ENCODE measurements at regions not wholly inside any gene's neighbourhood (a gene's known extent, or its start where the extent isn't known, plus 50 kb on each side); places are given as distances from the start of the nearest gene placed in this dataset.

DNA sequence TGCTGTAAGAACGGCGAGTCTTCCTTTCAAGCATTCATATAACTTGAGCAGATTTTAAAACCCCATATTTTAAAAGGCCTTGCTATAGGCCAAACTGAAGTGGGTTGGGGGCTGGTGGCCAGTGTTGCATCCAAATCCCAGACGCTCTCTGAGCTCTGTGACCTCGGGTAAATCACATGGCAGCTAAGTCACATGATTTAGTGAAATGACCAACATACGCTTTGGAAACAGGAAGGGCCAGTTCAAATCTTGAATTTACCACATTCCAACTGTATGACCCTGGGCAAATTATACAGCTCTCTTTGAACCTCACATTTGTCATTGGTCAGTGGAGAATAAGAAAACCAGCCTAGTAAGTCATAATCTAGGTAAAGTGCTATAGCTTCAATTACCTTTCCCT is 519.3 kb downstream of the HAPSTR1 start (continued):
- peak; percentile 9; the same call in 1 of the 2 replicates for TF ChIP-seq GMEB1 (CRISPR knock-in tag; IDR thresholded peaks at IDR 0.05)
- TF ChIP-seq, protein P1, sequence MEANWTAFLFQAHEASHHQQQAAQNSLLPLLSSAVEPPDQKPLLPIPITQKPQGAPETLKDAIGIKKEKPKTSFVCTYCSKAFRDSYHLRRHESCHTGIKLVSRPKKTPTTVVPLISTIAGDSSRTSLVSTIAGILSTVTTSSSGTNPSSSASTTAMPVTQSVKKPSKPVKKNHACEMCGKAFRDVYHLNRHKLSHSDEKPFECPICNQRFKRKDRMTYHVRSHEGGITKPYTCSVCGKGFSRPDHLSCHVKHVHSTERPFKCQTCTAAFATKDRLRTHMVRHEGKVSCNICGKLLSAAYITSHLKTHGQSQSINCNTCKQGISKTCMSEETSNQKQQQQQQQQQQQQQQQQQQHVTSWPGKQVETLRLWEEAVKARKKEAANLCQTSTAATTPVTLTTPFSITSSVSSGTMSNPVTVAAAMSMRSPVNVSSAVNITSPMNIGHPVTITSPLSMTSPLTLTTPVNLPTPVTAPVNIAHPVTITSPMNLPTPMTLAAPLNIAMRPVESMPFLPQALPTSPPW (CRISPR knock-in tag; IDR thresholded peaks at IDR 0.05) = no peak
- TF ChIP-seq KLF16 (IDR thresholded peaks at IDR 0.05) = no peak
- TF ChIP-seq ZNF589 (CRISPR knock-in tag; IDR thresholded peaks at IDR 0.05; ENCODE audit: low read depth) = 0 out of 2 replicates have a peak, but pooled peaks have one; percentile 38
- TF ChIP-seq ZEB2 (IDR thresholded peaks at IDR 0.05) = no peak
- no peak for TF ChIP-seq TCF7L2 (IDR thresholded peaks at IDR 0.05; ENCODE audit: low read depth, low read length)
- TF ChIP-seq ZNF699 (CRISPR knock-in tag; IDR thresholded peaks at IDR 0.05; ENCODE audit: insufficient replicate concordance) = no peak
- TF ChIP-seq RCOR1 (IDR thresholded peaks at IDR 0.05; ENCODE audit: borderline replicate concordance in 1 of 2, low read depth in 2 of 2, low read length in 2 of 2) = no peak
- TF ChIP-seq ZNF644 (tag; IDR thresholded peaks at IDR 0.05; ENCODE audit: low read depth) = 0 out of 2 replicates have a peak, but pooled peaks have one; percentile 17
- TF ChIP-seq, protein P2, sequence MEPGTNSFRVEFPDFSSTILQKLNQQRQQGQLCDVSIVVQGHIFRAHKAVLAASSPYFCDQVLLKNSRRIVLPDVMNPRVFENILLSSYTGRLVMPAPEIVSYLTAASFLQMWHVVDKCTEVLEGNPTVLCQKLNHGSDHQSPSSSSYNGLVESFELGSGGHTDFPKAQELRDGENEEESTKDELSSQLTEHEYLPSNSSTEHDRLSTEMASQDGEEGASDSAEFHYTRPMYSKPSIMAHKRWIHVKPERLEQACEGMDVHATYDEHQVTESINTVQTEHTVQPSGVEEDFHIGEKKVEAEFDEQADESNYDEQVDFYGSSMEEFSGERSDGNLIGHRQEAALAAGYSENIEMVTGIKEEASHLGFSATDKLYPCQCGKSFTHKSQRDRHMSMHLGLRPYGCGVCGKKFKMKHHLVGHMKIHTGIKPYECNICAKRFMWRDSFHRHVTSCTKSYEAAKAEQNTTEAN (CRISPR knock-in tag; IDR thresholded peaks at IDR 0.05) = no peak
- TF ChIP-seq, protein P3, sequence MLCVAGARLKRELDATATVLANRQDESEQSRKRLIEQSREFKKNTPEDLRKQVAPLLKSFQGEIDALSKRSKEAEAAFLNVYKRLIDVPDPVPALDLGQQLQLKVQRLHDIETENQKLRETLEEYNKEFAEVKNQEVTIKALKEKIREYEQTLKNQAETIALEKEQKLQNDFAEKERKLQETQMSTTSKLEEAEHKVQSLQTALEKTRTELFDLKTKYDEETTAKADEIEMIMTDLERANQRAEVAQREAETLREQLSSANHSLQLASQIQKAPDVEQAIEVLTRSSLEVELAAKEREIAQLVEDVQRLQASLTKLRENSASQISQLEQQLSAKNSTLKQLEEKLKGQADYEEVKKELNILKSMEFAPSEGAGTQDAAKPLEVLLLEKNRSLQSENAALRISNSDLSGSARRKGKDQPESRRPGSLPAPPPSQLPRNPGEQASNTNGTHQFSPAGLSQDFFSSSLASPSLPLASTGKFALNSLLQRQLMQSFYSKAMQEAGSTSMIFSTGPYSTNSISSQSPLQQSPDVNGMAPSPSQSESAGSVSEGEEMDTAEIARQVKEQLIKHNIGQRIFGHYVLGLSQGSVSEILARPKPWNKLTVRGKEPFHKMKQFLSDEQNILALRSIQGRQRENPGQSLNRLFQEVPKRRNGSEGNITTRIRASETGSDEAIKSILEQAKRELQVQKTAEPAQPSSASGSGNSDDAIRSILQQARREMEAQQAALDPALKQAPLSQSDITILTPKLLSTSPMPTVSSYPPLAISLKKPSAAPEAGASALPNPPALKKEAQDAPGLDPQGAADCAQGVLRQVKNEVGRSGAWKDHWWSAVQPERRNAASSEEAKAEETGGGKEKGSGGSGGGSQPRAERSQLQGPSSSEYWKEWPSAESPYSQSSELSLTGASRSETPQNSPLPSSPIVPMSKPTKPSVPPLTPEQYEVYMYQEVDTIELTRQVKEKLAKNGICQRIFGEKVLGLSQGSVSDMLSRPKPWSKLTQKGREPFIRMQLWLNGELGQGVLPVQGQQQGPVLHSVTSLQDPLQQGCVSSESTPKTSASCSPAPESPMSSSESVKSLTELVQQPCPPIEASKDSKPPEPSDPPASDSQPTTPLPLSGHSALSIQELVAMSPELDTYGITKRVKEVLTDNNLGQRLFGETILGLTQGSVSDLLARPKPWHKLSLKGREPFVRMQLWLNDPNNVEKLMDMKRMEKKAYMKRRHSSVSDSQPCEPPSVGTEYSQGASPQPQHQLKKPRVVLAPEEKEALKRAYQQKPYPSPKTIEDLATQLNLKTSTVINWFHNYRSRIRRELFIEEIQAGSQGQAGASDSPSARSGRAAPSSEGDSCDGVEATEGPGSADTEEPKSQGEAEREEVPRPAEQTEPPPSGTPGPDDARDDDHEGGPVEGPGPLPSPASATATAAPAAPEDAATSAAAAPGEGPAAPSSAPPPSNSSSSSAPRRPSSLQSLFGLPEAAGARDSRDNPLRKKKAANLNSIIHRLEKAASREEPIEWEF (CRISPR knock-in tag; IDR thresholded peaks at IDR 0.05) = no peak
- no peak for TF ChIP-seq SMAD4 (CRISPR knock-in tag; conservative IDR thresholded peaks at IDR 0.05)
- TF ChIP-seq ZNF175 (CRISPR knock-in tag; IDR thresholded peaks at IDR 0.05; ENCODE audit: low read depth) = peak; percentile 88
- TF ChIP-seq ZBTB11 (CRISPR knock-in tag; IDR thresholded peaks at IDR 0.05) = 0 out of 6 replicates have a peak, but pooled peaks of 1 of the 3 experiments have one; percentile 21
